ENCODE measurements at regions not wholly inside any gene's neighbourhood (a gene's known extent, or its start where the extent isn't known, plus 50 kb on each side); places are given as distances from the start of the nearest gene placed in this dataset. TPM values are rescaled to one million over a fixed set of nuclear protein-coding genes. Genes with fewer than 3 reads are reported as not detected.

DNA sequence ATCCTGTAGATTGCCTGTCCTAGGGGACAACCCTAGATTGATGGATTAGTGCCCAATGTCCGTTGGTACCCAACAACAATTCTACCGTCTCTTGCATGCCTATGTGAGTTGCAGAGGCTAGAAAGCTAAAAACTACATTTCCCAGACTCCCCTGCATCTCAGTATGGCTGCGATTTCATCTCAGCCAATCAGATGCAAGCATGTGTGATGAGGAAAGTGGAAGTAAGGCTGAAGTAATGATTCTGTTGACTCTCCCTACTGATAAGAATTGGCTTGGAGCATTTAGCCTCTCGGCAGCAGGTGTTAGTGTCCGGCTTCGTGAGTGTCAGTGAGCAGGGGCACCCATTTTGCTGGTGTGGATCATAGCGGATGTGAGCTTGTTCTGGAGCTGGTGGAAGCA is 171.9 kb downstream of the FGFR2 start (continued):
- TF ChIP-seq HCFC1 (IDR thresholded peaks at IDR 0.05; ENCODE audit: low read length), result peak; percentile 60
- TF ChIP-seq, protein P1, sequence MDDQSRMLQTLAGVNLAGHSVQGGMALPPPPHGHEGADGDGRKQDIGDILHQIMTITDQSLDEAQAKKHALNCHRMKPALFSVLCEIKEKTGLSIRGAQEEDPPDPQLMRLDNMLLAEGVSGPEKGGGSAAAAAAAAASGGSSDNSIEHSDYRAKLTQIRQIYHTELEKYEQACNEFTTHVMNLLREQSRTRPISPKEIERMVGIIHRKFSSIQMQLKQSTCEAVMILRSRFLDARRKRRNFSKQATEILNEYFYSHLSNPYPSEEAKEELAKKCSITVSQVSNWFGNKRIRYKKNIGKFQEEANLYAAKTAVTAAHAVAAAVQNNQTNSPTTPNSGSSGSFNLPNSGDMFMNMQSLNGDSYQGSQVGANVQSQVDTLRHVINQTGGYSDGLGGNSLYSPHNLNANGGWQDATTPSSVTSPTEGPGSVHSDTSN (IDR thresholded peaks at IDR 0.05; ENCODE audit: insufficient replicate concordance, low read depth, low read length), result no peak
- TF ChIP-seq, protein P2, sequence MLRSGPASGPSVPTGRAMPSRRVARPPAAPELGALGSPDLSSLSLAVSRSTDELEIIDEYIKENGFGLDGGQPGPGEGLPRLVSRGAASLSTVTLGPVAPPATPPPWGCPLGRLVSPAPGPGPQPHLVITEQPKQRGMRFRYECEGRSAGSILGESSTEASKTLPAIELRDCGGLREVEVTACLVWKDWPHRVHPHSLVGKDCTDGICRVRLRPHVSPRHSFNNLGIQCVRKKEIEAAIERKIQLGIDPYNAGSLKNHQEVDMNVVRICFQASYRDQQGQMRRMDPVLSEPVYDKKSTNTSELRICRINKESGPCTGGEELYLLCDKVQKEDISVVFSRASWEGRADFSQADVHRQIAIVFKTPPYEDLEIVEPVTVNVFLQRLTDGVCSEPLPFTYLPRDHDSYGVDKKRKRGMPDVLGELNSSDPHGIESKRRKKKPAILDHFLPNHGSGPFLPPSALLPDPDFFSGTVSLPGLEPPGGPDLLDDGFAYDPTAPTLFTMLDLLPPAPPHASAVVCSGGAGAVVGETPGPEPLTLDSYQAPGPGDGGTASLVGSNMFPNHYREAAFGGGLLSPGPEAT (IDR thresholded peaks at IDR 0.05; ENCODE audit: low read depth), result no peak
- TF ChIP-seq STAT1 (conservative IDR thresholded peaks at IDR 0.05), result no peak
- TF ChIP-seq, protein P3, sequence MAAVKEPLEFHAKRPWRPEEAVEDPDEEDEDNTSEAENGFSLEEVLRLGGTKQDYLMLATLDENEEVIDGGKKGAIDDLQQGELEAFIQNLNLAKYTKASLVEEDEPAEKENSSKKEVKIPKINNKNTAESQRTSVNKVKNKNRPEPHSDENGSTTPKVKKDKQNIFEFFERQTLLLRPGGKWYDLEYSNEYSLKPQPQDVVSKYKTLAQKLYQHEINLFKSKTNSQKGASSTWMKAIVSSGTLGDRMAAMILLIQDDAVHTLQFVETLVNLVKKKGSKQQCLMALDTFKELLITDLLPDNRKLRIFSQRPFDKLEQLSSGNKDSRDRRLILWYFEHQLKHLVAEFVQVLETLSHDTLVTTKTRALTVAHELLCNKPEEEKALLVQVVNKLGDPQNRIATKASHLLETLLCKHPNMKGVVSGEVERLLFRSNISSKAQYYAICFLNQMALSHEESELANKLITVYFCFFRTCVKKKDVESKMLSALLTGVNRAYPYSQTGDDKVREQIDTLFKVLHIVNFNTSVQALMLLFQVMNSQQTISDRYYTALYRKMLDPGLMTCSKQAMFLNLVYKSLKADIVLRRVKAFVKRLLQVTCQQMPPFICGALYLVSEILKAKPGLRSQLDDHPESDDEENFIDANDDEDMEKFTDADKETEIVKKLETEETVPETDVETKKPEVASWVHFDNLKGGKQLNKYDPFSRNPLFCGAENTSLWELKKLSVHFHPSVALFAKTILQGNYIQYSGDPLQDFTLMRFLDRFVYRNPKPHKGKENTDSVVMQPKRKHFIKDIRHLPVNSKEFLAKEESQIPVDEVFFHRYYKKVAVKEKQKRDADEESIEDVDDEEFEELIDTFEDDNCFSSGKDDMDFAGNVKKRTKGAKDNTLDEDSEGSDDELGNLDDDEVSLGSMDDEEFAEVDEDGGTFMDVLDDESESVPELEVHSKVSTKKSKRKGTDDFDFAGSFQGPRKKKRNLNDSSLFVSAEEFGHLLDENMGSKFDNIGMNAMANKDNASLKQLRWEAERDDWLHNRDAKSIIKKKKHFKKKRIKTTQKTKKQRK (IDR thresholded peaks at IDR 0.05; ENCODE audit: low read depth, low read length), result no peak
- no peak for TF ChIP-seq RB1 (IDR thresholded peaks at IDR 0.05; ENCODE audit: borderline replicate concordance)
- TF ChIP-seq DPF2 (IDR thresholded peaks at IDR 0.05), result no peak
- TF ChIP-seq SIX5 (IDR thresholded peaks at IDR 0.05; ENCODE audit: low read depth, low read length, severe bottlenecking), result peak; percentile 60
- TF ChIP-seq RFX5 (IDR thresholded peaks at IDR 0.05; ENCODE audit: low read depth, low read length), result no peak
- TF ChIP-seq, protein P4, sequence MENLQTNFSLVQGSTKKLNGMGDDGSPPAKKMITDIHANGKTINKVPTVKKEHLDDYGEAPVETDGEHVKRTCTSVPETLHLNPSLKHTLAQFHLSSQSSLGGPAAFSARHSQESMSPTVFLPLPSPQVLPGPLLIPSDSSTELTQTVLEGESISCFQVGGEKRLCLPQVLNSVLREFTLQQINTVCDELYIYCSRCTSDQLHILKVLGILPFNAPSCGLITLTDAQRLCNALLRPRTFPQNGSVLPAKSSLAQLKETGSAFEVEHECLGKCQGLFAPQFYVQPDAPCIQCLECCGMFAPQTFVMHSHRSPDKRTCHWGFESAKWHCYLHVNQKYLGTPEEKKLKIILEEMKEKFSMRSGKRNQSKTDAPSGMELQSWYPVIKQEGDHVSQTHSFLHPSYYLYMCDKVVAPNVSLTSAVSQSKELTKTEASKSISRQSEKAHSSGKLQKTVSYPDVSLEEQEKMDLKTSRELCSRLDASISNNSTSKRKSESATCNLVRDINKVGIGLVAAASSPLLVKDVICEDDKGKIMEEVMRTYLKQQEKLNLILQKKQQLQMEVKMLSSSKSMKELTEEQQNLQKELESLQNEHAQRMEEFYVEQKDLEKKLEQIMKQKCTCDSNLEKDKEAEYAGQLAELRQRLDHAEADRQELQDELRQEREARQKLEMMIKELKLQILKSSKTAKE (IDR thresholded peaks at IDR 0.05; ENCODE audit: low read depth, poor library complexity, severe bottlenecking), result no peak

Small RNA genes lying in the stretch of these regions (small RNA-seq; reads per million reads assigned to genes)
- gene RN7SKP167, result not detected

Measured in GM12878 (cell line).